ENCODE measurements at regions not wholly inside any gene's neighbourhood (a gene's known extent, or its start where the extent isn't known, plus 50 kb on each side); places are given as distances from the start of the nearest gene placed in this dataset.

DNA sequence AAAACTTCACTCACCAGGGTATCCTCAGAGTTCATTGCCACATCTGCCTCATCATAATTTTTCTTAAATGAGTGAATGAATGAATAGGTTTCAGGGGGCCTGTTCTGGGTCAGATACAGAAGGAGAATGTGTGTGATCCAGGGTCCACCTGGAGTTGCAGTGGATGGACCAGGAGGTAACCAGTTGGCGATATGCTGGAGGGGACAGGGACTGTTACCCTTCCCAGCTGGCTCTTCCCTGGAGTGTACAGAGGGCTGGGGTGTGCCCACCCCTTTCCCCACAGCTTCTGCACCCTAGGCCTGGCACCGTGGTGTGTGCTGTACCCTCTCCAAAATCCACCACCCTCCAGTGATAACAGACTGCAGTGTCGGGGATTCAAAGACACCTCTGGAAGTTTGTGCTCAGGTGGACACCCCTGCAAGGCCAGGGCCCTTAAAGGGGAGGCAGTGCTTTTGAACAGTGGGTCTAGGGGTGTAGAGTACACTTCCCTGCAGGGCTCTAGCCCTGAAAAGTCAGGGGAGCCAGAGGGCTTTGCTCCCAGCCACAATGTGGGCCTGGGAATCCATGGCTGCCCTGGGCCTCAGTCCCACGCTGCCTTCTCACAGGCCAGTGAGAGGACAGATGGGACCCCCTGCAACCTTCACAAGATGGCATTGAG is 134.4 kb upstream of the UNC5B start:
- TF ChIP-seq, protein P1, sequence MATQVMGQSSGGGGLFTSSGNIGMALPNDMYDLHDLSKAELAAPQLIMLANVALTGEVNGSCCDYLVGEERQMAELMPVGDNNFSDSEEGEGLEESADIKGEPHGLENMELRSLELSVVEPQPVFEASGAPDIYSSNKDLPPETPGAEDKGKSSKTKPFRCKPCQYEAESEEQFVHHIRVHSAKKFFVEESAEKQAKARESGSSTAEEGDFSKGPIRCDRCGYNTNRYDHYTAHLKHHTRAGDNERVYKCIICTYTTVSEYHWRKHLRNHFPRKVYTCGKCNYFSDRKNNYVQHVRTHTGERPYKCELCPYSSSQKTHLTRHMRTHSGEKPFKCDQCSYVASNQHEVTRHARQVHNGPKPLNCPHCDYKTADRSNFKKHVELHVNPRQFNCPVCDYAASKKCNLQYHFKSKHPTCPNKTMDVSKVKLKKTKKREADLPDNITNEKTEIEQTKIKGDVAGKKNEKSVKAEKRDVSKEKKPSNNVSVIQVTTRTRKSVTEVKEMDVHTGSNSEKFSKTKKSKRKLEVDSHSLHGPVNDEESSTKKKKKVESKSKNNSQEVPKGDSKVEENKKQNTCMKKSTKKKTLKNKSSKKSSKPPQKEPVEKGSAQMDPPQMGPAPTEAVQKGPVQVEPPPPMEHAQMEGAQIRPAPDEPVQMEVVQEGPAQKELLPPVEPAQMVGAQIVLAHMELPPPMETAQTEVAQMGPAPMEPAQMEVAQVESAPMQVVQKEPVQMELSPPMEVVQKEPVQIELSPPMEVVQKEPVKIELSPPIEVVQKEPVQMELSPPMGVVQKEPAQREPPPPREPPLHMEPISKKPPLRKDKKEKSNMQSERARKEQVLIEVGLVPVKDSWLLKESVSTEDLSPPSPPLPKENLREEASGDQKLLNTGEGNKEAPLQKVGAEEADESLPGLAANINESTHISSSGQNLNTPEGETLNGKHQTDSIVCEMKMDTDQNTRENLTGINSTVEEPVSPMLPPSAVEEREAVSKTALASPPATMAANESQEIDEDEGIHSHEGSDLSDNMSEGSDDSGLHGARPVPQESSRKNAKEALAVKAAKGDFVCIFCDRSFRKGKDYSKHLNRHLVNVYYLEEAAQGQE (IDR thresholded peaks at IDR 0.05; ENCODE audit: insufficient read depth in 1 of 2, low read depth in 2 of 2, low read length in 2 of 2), result no peak
- no peak for TF ChIP-seq SIN3A (IDR thresholded peaks at IDR 0.05; ENCODE audit: borderline replicate concordance, insufficient read depth, low read length)

Measured in PFSK-1 (cell line).